H1 (cell line): ENCODE measurements at regions not wholly inside any gene's neighbourhood (a gene's known extent, or its start where the extent isn't known, plus 50 kb on each side); places are given as distances from the start of the nearest gene placed in this dataset.

Experiments used
- CTCF ChIA-PET: fragments of 300-600 bp; sonication (Branson Sonifier 250); formaldehyde crosslinking; loops from one replicate; lab custom pipeline; 2021; ENCODE audit not compliant: partially characterized antibody; lab: Charles Lee
- POLR2A ChIA-PET: fragments of 300-600 bp; sonication (Branson Sonifier 250); formaldehyde crosslinking; loops from one replicate; lab custom pipeline; 2021; ENCODE audit warnings: inconsistent platforms; ENCODE audit not compliant: partially characterized antibody; lab: Charles Lee
- DNase-seq, 2 experiments: peaks; one replicate each; pipeline versions ENCODE4 v3.0.0 to v3.0.0-alpha.2; 2010 to 2022; ENCODE audit warnings: low spot score in 2 of 2, low read depth in 1 of 2, mixed read lengths in 1 of 2
- FAIRE-seq: peaks from 2 replicates; lab custom pipeline; 2011; peaks lifted over from hg19 to GRCh38; lab: Jason Lieb, UNC
- H2AFZ ChIP-seq: 2 replicates; pipeline ENCODE4 v1.8.1; 2012; ENCODE audit warnings: low read length, inconsistent platforms
- H2AK5ac ChIP-seq: 2 replicates; pipeline ENCODE4 v1.6.1; 2013; ENCODE audit warnings: low read depth, low read length
- H2BK120ac ChIP-seq: replicated peaks from 2 replicates; pipeline ENCODE3; 2013; ENCODE audit warnings: low read depth, low read length, inconsistent platforms
- H2BK12ac ChIP-seq: 2 replicates; pipeline ENCODE4 v1.6.1; 2013; ENCODE audit warnings: low read depth, low read length
- H2BK15ac ChIP-seq: 2 replicates; pipeline ENCODE4 v1.6.1; 2013; ENCODE audit warnings: low read length
- H2BK20ac ChIP-seq: 2 replicates; pipeline ENCODE4 v1.6.1; 2013; ENCODE audit warnings: low read length
- H2BK5ac ChIP-seq: 2 replicates; pipeline ENCODE4 v1.6.1; 2013; ENCODE audit warnings: low read depth, low read length
- H3K14ac ChIP-seq: 2 replicates; pipeline ENCODE4 v1.6.1; 2013; ENCODE audit warnings: inconsistent platforms; ENCODE audit not compliant: insufficient read length
- H3K18ac ChIP-seq: 2 replicates; pipeline ENCODE4 v1.6.1; 2013; ENCODE audit warnings: low read length; ENCODE audit errors: extremely low read depth
- H3K23ac ChIP-seq: 2 replicates; pipeline ENCODE4 v1.6.1; 2013; ENCODE audit warnings: inconsistent platforms; ENCODE audit not compliant: insufficient read length
- H3K23me2 ChIP-seq: 2 replicates; pipeline ENCODE4 v1.6.1; 2013; ENCODE audit warnings: low read depth, low read length
- H3K27ac ChIP-seq: 2 replicates; pipeline ENCODE4 v1.6.1; 2011; ENCODE audit warnings: low read depth, low read length, inconsistent platforms
- H3K27me3 ChIP-seq, 4 experiments: replicated peaks in 1 of 4; 1 replicate in 1 of 4; 2 replicates in 3 of 4; pipeline versions ENCODE4 v1.6.1 to v1.8.1; 2011 to 2013; ENCODE audit warnings: low read length in 3 of 4, mild to moderate bottlenecking in 3 of 4, inconsistent platforms in 2 of 4, mixed read lengths in 2 of 4, moderate library complexity in 1 of 4; ENCODE audit not compliant: control insufficient read depth in 3 of 4, insufficient read depth in 3 of 4; ENCODE audit errors: extremely low read depth in 1 of 4
- H3K36me3 ChIP-seq, 4 experiments: 2 replicates each; pipeline versions ENCODE4 v1.6.1 to v1.8.1; 2011 to 2013; ENCODE audit warnings: mild to moderate bottlenecking in 4 of 4, low read length in 3 of 4, moderate library complexity in 2 of 4, control low read depth in 1 of 4, inconsistent platforms in 1 of 4; ENCODE audit not compliant: insufficient read depth in 4 of 4, control insufficient read depth in 2 of 4
- H3K4ac ChIP-seq: replicated peaks from 2 replicates; pipeline ENCODE3; 2013; ENCODE audit warnings: low read length, low read depth, mixed read lengths, inconsistent platforms; ENCODE audit not compliant: insufficient read length
- H3K4me1 ChIP-seq, 4 experiments: replicated peaks in 1 of 4; 1 replicate in 1 of 4; 2 replicates in 3 of 4; pipeline versions ENCODE4 v1.6.1 to v1.8.1; 2011 to 2013; ENCODE audit warnings: low read length in 3 of 4, inconsistent platforms in 2 of 4, mixed read lengths in 1 of 4; ENCODE audit not compliant: insufficient read depth in 4 of 4, control insufficient read depth in 3 of 4
- H3K4me2 ChIP-seq, 2 experiments: 2 replicates each; pipeline versions ENCODE4 v1.6.1 to v1.8.1; 2011 to 2013; ENCODE audit warnings: low read depth in 2 of 2, low read length in 2 of 2, control low read depth in 1 of 2, inconsistent platforms in 1 of 2, mild to moderate bottlenecking in 1 of 2; ENCODE audit not compliant: insufficient read depth in 1 of 2
- H3K4me3 ChIP-seq, 4 experiments: fragments of 200-600, 300-600 bp in 1 of 4; sonication (generic), shearing (Covaris generic), sonication (Bioruptor Twin) in 1 of 4; 2 replicates each; pipeline versions ENCODE4 v1.5.1 to v1.8.1; 2011 to 2016; ENCODE audit warnings: low read length in 4 of 4, low read depth in 3 of 4, control low read depth in 2 of 4, inconsistent platforms in 2 of 4, mild to moderate bottlenecking in 2 of 4, mixed read lengths in 1 of 4, moderate library complexity in 1 of 4; ENCODE audit not compliant: insufficient read depth in 2 of 4; ENCODE audit errors: extremely low read depth in 1 of 4
- H3K56ac ChIP-seq: replicated peaks from 2 replicates; pipeline ENCODE3; 2013; ENCODE audit warnings: low read depth, mild to moderate bottlenecking, mixed read lengths, low read length, inconsistent platforms; ENCODE audit not compliant: insufficient read length
- H3K79me1 ChIP-seq: 2 replicates; pipeline ENCODE4 v1.6.1; 2013; ENCODE audit warnings: low read depth, low read length, control low read depth
- H3K79me2 ChIP-seq, 2 experiments: 2 replicates each; pipeline versions ENCODE4 v1.6.1 to v1.8.1; 2012 to 2013; ENCODE audit warnings: low read length in 2 of 2, mild to moderate bottlenecking in 2 of 2, inconsistent platforms in 1 of 2; ENCODE audit not compliant: insufficient read depth in 2 of 2, control insufficient read depth in 1 of 2
- H3K9ac ChIP-seq, 4 experiments: replicated peaks in 1 of 4; 1 replicate in 1 of 4; 2 replicates in 3 of 4; pipeline versions ENCODE4 v1.6.1 to v1.8.1; 2011 to 2013; ENCODE audit warnings: low read depth in 3 of 4, low read length in 3 of 4, control low read depth in 2 of 4, mild to moderate bottlenecking in 2 of 4, moderate library complexity in 2 of 4, inconsistent platforms in 1 of 4; ENCODE audit errors: extremely low read depth in 1 of 4
- H3K9me3 ChIP-seq, 2 experiments: 2 replicates each; pipeline versions ENCODE4 v1.6.1 to v1.8.1; 2012 to 2013; ENCODE audit warnings: mild to moderate bottlenecking in 2 of 2, moderate library complexity in 2 of 2, control low read depth in 1 of 2, inconsistent platforms in 1 of 2, low read depth in 1 of 2, low read length in 1 of 2, mixed read lengths in 1 of 2; ENCODE audit not compliant: insufficient read depth in 2 of 2
- H4K20me1 ChIP-seq, 2 experiments: replicated peaks in 1 of 2; 2 replicates each; pipeline versions ENCODE3 to v1.8.1; 2011 to 2013; ENCODE audit warnings: inconsistent platforms in 2 of 2, low read length in 2 of 2, mild to moderate bottlenecking in 1 of 2; ENCODE audit not compliant: insufficient read depth in 2 of 2, control insufficient read depth in 1 of 2
- H4K5ac ChIP-seq: 2 replicates; pipeline ENCODE4 v1.6.1; 2013; ENCODE audit warnings: low read length, low read depth, mixed read lengths, inconsistent platforms; ENCODE audit not compliant: insufficient read length
- H4K8ac ChIP-seq: 2 replicates; pipeline ENCODE4 v1.8.0; 2013; ENCODE audit warnings: mild to moderate bottlenecking, moderate library complexity, low read length, inconsistent platforms; ENCODE audit not compliant: insufficient read depth; ENCODE audit errors: extremely low read depth
- H4K91ac ChIP-seq: replicated peaks from 2 replicates; pipeline ENCODE3; 2013; ENCODE audit warnings: low read length, mixed read lengths, inconsistent platforms; ENCODE audit not compliant: insufficient read length
- ASH2L ChIP-seq: fragments of 200-600, 300-600 bp; sonication (generic); IDR thresholded peaks from one replicate; pipeline ENCODE4 v1.7.1; 2017; ENCODE audit warnings: low read length

GRCh38 chr13:106883976-106884375, 316.0 kb upstream of the ARGLU1 start:
- ChIA-PET CTCF (interaction anchor here (0.7 kb wide), 2 partner anchors 82 to 162 kb away, joined by 3 to 4 read pairs; no protein-coding TSS in a partner anchor), POLR2A (no interaction called here)
- Histone ChIP-seq H3K4me3 (no peak overlapping the region), H3K23me2 (no peaks in the 10 kb centered on the region), H3K4me1 (peaks cover 0 to 4% (median 3%) of the 10 kb centered on the region in 4 experiments; a peak in 2 of 7 replicates), H2AFZ (no peak overlapping the region), H3K4ac (no peak overlapping the region), H3K9ac (no peak overlapping the region), H2BK120ac (no peak overlapping the region), H3K14ac (no peak overlapping the region), H3K36me3 (no peaks in the 10 kb centered on the region), H4K8ac (no peak overlapping the region), H3K56ac (no peak overlapping the region), H4K5ac (no peak overlapping the region), H4K20me1 (no peaks in the 10 kb centered on the region), H2BK5ac (no peak overlapping the region), H3K4me2 (no peak overlapping the region), H3K79me1 (no peaks in the 10 kb centered on the region), H2AK5ac (no peak overlapping the region), H3K23ac (no peak overlapping the region), H3K27ac (no peak overlapping the region), H2BK20ac (no peak overlapping the region), H3K79me2 (no peaks in the 10 kb centered on the region), H2BK12ac (no peak overlapping the region), H2BK15ac (no peak overlapping the region), H4K91ac (no peak overlapping the region), H3K27me3 (no peaks in the 10 kb centered on the region), H3K18ac (no peak overlapping the region), H3K9me3 (peaks cover 7 to 8% of the 10 kb centered on the region in 2 experiments)
- no peak for DNase-seq
- no peak for FAIRE-seq
- TF ChIP-seq ASH2L = no peak
